ENCODE measurements at regions not wholly inside any gene's neighbourhood (a gene's known extent, or its start where the extent isn't known, plus 50 kb on each side); places are given as distances from the start of the nearest gene placed in this dataset.
A peak's percentile ranks its signal among the peaks of the same experiment; 100 is the strongest.

- no peak for TF ChIP-seq GATA2 (IDR thresholded peaks at IDR 0.05; ENCODE audit: low read depth, low read length)
- no peak for TF ChIP-seq GATA3 (IDR thresholded peaks at IDR 0.05; ENCODE audit: low read depth, low read length)
Measured at GRCh38 chr17:55883149-55883548, 132.3 kb downstream of the PCTP start.

GRCh38 chr17:55887531-55887930 lies 136.7 kb downstream of the PCTP start:
- TF ChIP-seq GATA3 (IDR thresholded peaks at IDR 0.05; ENCODE audit: low read depth, low read length) (no peak), GATA2 (IDR thresholded peaks at IDR 0.05; ENCODE audit: low read depth, low read length) (no peak)

- no peak for TF ChIP-seq GATA2 (IDR thresholded peaks at IDR 0.05; ENCODE audit: low read depth, low read length)
- TF ChIP-seq GATA3 (IDR thresholded peaks at IDR 0.05; ENCODE audit: low read depth, low read length) = no peak
Measured at GRCh38 chr17:55889271-55889670, 138.4 kb downstream of the PCTP start.

GRCh38 chr17:55895112-55895759 lies 144.4 kb downstream of the PCTP start:
- TF ChIP-seq GATA3 (IDR thresholded peaks at IDR 0.05; ENCODE audit: low read depth, low read length) (no peak), GATA2 (IDR thresholded peaks at IDR 0.05; ENCODE audit: low read depth, low read length) (no peak)

- no peak for TF ChIP-seq GATA3 (IDR thresholded peaks at IDR 0.05; ENCODE audit: low read depth, low read length)
- no peak for TF ChIP-seq GATA2 (IDR thresholded peaks at IDR 0.05; ENCODE audit: low read depth, low read length)
Measured at GRCh38 chr17:55897301-55897700, 146.4 kb downstream of the PCTP start.

GRCh38 chr17:55898195-55898594 lies 147.3 kb downstream of the PCTP start:
- TF ChIP-seq GATA3 (IDR thresholded peaks at IDR 0.05; ENCODE audit: low read depth, low read length) (no peak), GATA2 (IDR thresholded peaks at IDR 0.05; ENCODE audit: low read depth, low read length) (no peak)

- TF ChIP-seq GATA3 (IDR thresholded peaks at IDR 0.05; ENCODE audit: low read depth, low read length) (no peak), GATA2 (IDR thresholded peaks at IDR 0.05; ENCODE audit: low read depth, low read length) (no peak)
Measured at GRCh38 chr17:55900188-55900587, 149.3 kb downstream of the PCTP start.

GRCh38 chr17:55903028-55903690 lies 152.3 kb downstream of the PCTP start:
- TF ChIP-seq GATA2 (IDR thresholded peaks at IDR 0.05; ENCODE audit: low read depth, low read length) = no peak
- no peak for TF ChIP-seq GATA3 (IDR thresholded peaks at IDR 0.05; ENCODE audit: low read depth, low read length)

- TF ChIP-seq GATA3 (IDR thresholded peaks at IDR 0.05; ENCODE audit: low read depth, low read length) (no peak), GATA2 (IDR thresholded peaks at IDR 0.05; ENCODE audit: low read depth, low read length) (no peak)
Measured at GRCh38 chr17:55909776-55910175, 158.9 kb downstream of the PCTP start.

- TF ChIP-seq GATA3 (IDR thresholded peaks at IDR 0.05; ENCODE audit: low read depth, low read length) (no peak), GATA2 (IDR thresholded peaks at IDR 0.05; ENCODE audit: low read depth, low read length) (no peak)
Measured at GRCh38 chr17:55911186-55911585, 160.3 kb downstream of the PCTP start.

GRCh38 chr17:55925440-55925839 lies 174.6 kb downstream of the PCTP start:
- TF ChIP-seq GATA2 (IDR thresholded peaks at IDR 0.05; ENCODE audit: low read depth, low read length) (no peak), GATA3 (IDR thresholded peaks at IDR 0.05; ENCODE audit: low read depth, low read length) (no peak)

GRCh38 chr17:55926276-55926990 lies 175.6 kb downstream of the PCTP start:
- TF ChIP-seq GATA3 (IDR thresholded peaks at IDR 0.05; ENCODE audit: low read depth, low read length) (no peak), GATA2 (IDR thresholded peaks at IDR 0.05; ENCODE audit: low read depth, low read length) (no peak)

GRCh38 chr17:55930291-55930809 lies 179.5 kb downstream of the PCTP start:
- TF ChIP-seq GATA2 (IDR thresholded peaks at IDR 0.05; ENCODE audit: low read depth, low read length) (peak; percentile 61; the same call in 1 of the 2 replicates), GATA3 (IDR thresholded peaks at IDR 0.05; ENCODE audit: low read depth, low read length) (peak; percentile 90)

GRCh38 chr17:55931446-55931845 lies 180.6 kb downstream of the PCTP start:
- no peak for TF ChIP-seq GATA3 (IDR thresholded peaks at IDR 0.05; ENCODE audit: low read depth, low read length)
- TF ChIP-seq GATA2 (IDR thresholded peaks at IDR 0.05; ENCODE audit: low read depth, low read length) = no peak
